ENCODE measurements at regions not wholly inside any gene's neighbourhood (a gene's known extent, or its start where the extent isn't known, plus 50 kb on each side); places are given as distances from the start of the nearest gene placed in this dataset.

GRCh38 chr2:136253288-136254004, 135.5 kb upstream of the CXCR4 start (continued):
- TF ChIP-seq LARP7 (IDR thresholded peaks at IDR 0.05) = no peak
- no peak; the same call in 1 of the 2 replicates for TF ChIP-seq RELB (IDR thresholded peaks at IDR 0.05; ENCODE audit: low read depth)
- no peak for TF ChIP-seq BMI1 (IDR thresholded peaks at IDR 0.05; ENCODE audit: borderline replicate concordance)
- no peak for TF ChIP-seq NR2C2 (IDR thresholded peaks at IDR 0.05; ENCODE audit: borderline replicate concordance, control insufficient read depth, insufficient read length, low read depth)
- TF ChIP-seq WRNIP1 (IDR thresholded peaks at IDR 0.05; ENCODE audit: borderline replicate concordance, low read depth, low read length) = no peak
- no peak for TF ChIP-seq KDM1A (IDR thresholded peaks at IDR 0.05; ENCODE audit: borderline replicate concordance)
- no peak for TF ChIP-seq EZH2 (IDR thresholded peaks at IDR 0.05; ENCODE audit: borderline replicate concordance, control insufficient read depth, low read depth, low read length)
- TF ChIP-seq TCF3 (IDR thresholded peaks at IDR 0.05; ENCODE audit: borderline replicate concordance, insufficient read depth, low read depth, low read length) = 0 out of 2 replicates have a peak, but pooled peaks have one; percentile 7
- TF ChIP-seq CUX1 (IDR thresholded peaks at IDR 0.05; ENCODE audit: insufficient replicate concordance, low read depth, low read length) = no peak
- no peak for TF ChIP-seq MYC (IDR thresholded peaks at IDR 0.05; ENCODE audit: insufficient read depth, insufficient read length, insufficient replicate concordance, low read length, severe bottlenecking)
- TF ChIP-seq ASH2L (IDR thresholded peaks at IDR 0.05; ENCODE audit: borderline replicate concordance, low read depth) = no peak
- TF ChIP-seq KLF5 (IDR thresholded peaks at IDR 0.05; ENCODE audit: partially characterized antibody) = no peak
- TF ChIP-seq ZNF24 (IDR thresholded peaks at IDR 0.05) = no peak
- TF ChIP-seq SPI1 (IDR thresholded peaks at IDR 0.05; ENCODE audit: borderline replicate concordance, insufficient read depth, low read depth, low read length) = peak; percentile 72; the same call in 1 of the 2 replicates
- peak; percentile 88 to 89 for TF ChIP-seq BHLHE40 (IDR thresholded peaks at IDR 0.05; ENCODE audit: borderline replicate concordance in 1 of 2, low read depth in 2 of 2, low read length in 1 of 2)
- no peak for TF ChIP-seq RFX5 (IDR thresholded peaks at IDR 0.05; ENCODE audit: low read depth, low read length)
- TF ChIP-seq SIX5 (IDR thresholded peaks at IDR 0.05; ENCODE audit: low read depth, low read length, severe bottlenecking) = no peak
- peak; percentile 71 for TF ChIP-seq EED (IDR thresholded peaks at IDR 0.05; ENCODE audit: low read depth)
- TF ChIP-seq BCL11A (IDR thresholded peaks at IDR 0.05; ENCODE audit: low read depth, low read length) = no peak
- no peak for TF ChIP-seq HDAC2 (IDR thresholded peaks at IDR 0.05)
- no peak for TF ChIP-seq POLR2AphosphoS5 (IDR thresholded peaks at IDR 0.05; ENCODE audit: low read length)
- no peak for TF ChIP-seq CBX5 (IDR thresholded peaks at IDR 0.05; ENCODE audit: low read depth)
- no peak for TF ChIP-seq ZZZ3 (IDR thresholded peaks at IDR 0.05; ENCODE audit: control insufficient read depth, insufficient read length, low read depth)
- no peak for TF ChIP-seq EGR1 (IDR thresholded peaks at IDR 0.05; ENCODE audit: borderline replicate concordance in 1 of 2, low read depth in 2 of 2, low read length in 2 of 2)

Data from GM12878 (cell line).